H9 (cell line): ENCODE measurements at regions not wholly inside any gene's neighbourhood (a gene's known extent, or its start where the extent isn't known, plus 50 kb on each side); places are given as distances from the start of the nearest gene placed in this dataset.

Experiments
- DNase-seq: peaks from one replicate; pipeline ENCODE4 v3.0.0-alpha.2; 2017
- H2AFZ ChIP-seq: one replicate; pipeline ENCODE4 v1.6.1; 2013; ENCODE audit warnings: mild to moderate bottlenecking, low read length, control low read depth, moderate library complexity
- H2AK5ac ChIP-seq: 2 replicates; pipeline ENCODE4 v1.6.1; 2013; ENCODE audit warnings: low read length, control low read depth, mixed read lengths; ENCODE audit not compliant: insufficient read length
- H2BK120ac ChIP-seq: one replicate; pipeline ENCODE4 v1.6.1; 2013; ENCODE audit warnings: low read depth, mild to moderate bottlenecking, low read length, control low read depth, inconsistent platforms; ENCODE audit not compliant: poor library complexity, severe bottlenecking
- H2BK12ac ChIP-seq: 2 replicates; pipeline ENCODE4 v1.6.1; 2013; ENCODE audit warnings: low read length, control low read depth, mixed read lengths, low read depth; ENCODE audit not compliant: insufficient read length
- H2BK15ac ChIP-seq: 2 replicates; pipeline ENCODE4 v1.6.1; 2013; ENCODE audit warnings: low read depth, low read length, control low read depth
- H2BK20ac ChIP-seq: one replicate; pipeline ENCODE4 v1.6.1; 2013; ENCODE audit warnings: low read depth, mild to moderate bottlenecking, low read length, control low read depth, inconsistent platforms; ENCODE audit not compliant: poor library complexity, severe bottlenecking
- H2BK5ac ChIP-seq: 2 replicates; pipeline ENCODE4 v1.6.1; 2013; ENCODE audit warnings: low read length, control low read depth, mixed read lengths; ENCODE audit not compliant: insufficient read length
- H3K14ac ChIP-seq: 2 replicates; pipeline ENCODE4 v1.6.1; 2013; ENCODE audit warnings: low read length, control low read depth; ENCODE audit not compliant: insufficient read depth
- H3K18ac ChIP-seq: 2 replicates; pipeline ENCODE4 v1.6.1; 2013; ENCODE audit warnings: low read depth, mild to moderate bottlenecking, mixed read lengths, low read length, control low read depth; ENCODE audit not compliant: insufficient read length
- H3K23ac ChIP-seq: 2 replicates; pipeline ENCODE4 v1.6.1; 2013; ENCODE audit warnings: low read length, control low read depth, mixed read lengths, low read depth; ENCODE audit not compliant: insufficient read length
- H3K23me2 ChIP-seq: 2 replicates; pipeline ENCODE4 v1.6.1; 2013; ENCODE audit warnings: low read depth, mild to moderate bottlenecking, mixed read lengths, low read length, control low read depth; ENCODE audit not compliant: insufficient read length, poor library complexity, severe bottlenecking
- H3K27ac ChIP-seq: 2 replicates; pipeline ENCODE4 v1.5.1; 2013; ENCODE audit warnings: low read length, control low read depth, mixed read lengths, low read depth; ENCODE audit not compliant: insufficient read length
- H3K27me3 ChIP-seq: 2 replicates; pipeline ENCODE4 v1.6.1; 2013; ENCODE audit warnings: low read length, control low read depth, inconsistent platforms; ENCODE audit not compliant: insufficient read depth
- H3K4ac ChIP-seq: 2 replicates; pipeline ENCODE4 v1.6.1; 2013; ENCODE audit warnings: low read depth, mild to moderate bottlenecking, control low read depth, inconsistent platforms, low read length, moderate library complexity
- H3K4me1 ChIP-seq: 2 replicates; pipeline ENCODE4 v1.6.1; 2013; ENCODE audit warnings: low read length, control low read depth, inconsistent platforms; ENCODE audit not compliant: insufficient read depth
- H3K4me2 ChIP-seq: 2 replicates; pipeline ENCODE4 v1.6.1; 2013; ENCODE audit warnings: low read length, control low read depth, mixed read lengths; ENCODE audit not compliant: insufficient read length, insufficient read depth
- H3K56ac ChIP-seq: 2 replicates; pipeline ENCODE4 v1.6.1; 2013; ENCODE audit warnings: low read depth, mild to moderate bottlenecking, mixed read lengths, low read length, control low read depth; ENCODE audit not compliant: insufficient read length
- H3K79me1 ChIP-seq: 2 replicates; pipeline ENCODE4 v1.6.1; 2013; ENCODE audit warnings: low read depth, mild to moderate bottlenecking, moderate library complexity, low read length, control low read depth, inconsistent platforms; ENCODE audit not compliant: insufficient read depth, poor library complexity, severe bottlenecking
- H3K79me2 ChIP-seq: 2 replicates; pipeline ENCODE4 v1.6.1; 2013; ENCODE audit warnings: low read length, control low read depth, inconsistent platforms; ENCODE audit not compliant: insufficient read depth
- H3K9ac ChIP-seq: 2 replicates; pipeline ENCODE4 v1.6.1; 2013; ENCODE audit warnings: low read length, control low read depth, mixed read lengths; ENCODE audit not compliant: insufficient read length; ENCODE audit errors: extremely low read depth
- H3K9me3 ChIP-seq: one replicate; pipeline ENCODE4 v1.6.1; 2013; ENCODE audit warnings: low read depth, low read length, inconsistent platforms; ENCODE audit not compliant: control insufficient read depth
- H3T11ph ChIP-seq: one replicate; pipeline ENCODE4 v1.6.1; 2013; ENCODE audit warnings: mild to moderate bottlenecking, low read length, control low read depth, inconsistent platforms
- H4K20me1 ChIP-seq: one replicate; pipeline ENCODE4 v1.6.1; 2013; ENCODE audit not compliant: control insufficient read depth, insufficient read length, insufficient read depth
- H4K5ac ChIP-seq: 2 replicates; pipeline ENCODE4 v1.6.1; 2013; ENCODE audit warnings: low read depth, mild to moderate bottlenecking, mixed read lengths, low read length, control low read depth; ENCODE audit not compliant: insufficient read length
- H4K8ac ChIP-seq: replicated peaks from 2 replicates; pipeline ENCODE4 v1.6.1; 2013; ENCODE audit warnings: low read length, control low read depth, mixed read lengths, low read depth; ENCODE audit not compliant: insufficient read length
- H4K91ac ChIP-seq: 2 replicates; pipeline ENCODE4 v1.6.1; 2013; ENCODE audit warnings: low read depth, mild to moderate bottlenecking, moderate library complexity, mixed read lengths, low read length, control low read depth; ENCODE audit not compliant: insufficient read length
- H3K27ac Mint-ChIP-seq, 3 experiments: 2 replicates in 2 of 3; 3 replicates in 1 of 3; pipeline ENCODE4 v1.8.0; 2020 to 2021; ENCODE audit warnings: mixed read lengths in 3 of 3, mild to moderate bottlenecking in 1 of 3, moderate library complexity in 1 of 3
- H3K27me3 Mint-ChIP-seq: 2 replicates; pipeline ENCODE4 v1.8.0; 2021; ENCODE audit warnings: low read depth, mild to moderate bottlenecking, moderate library complexity, mixed read lengths
- H3K36me3 Mint-ChIP-seq, 3 experiments: 2 replicates in 2 of 3; 3 replicates in 1 of 3; pipeline ENCODE4 v1.8.0; 2020 to 2021; ENCODE audit warnings: low read depth in 3 of 3, mixed read lengths in 3 of 3; ENCODE audit not compliant: insufficient read depth in 1 of 3
- H3K4me1 Mint-ChIP-seq, 2 experiments: 2 replicates each; pipeline ENCODE4 v1.8.0; 2020; ENCODE audit warnings: mixed read lengths in 2 of 2
- H3K4me3 Mint-ChIP-seq, 2 experiments: 2 replicates in 1 of 2; 3 replicates in 1 of 2; pipeline ENCODE4 v1.8.0; 2020 to 2021; ENCODE audit warnings: mild to moderate bottlenecking in 2 of 2, mixed read lengths in 2 of 2, moderate library complexity in 1 of 2
- H3K9me3 Mint-ChIP-seq, 2 experiments: 2 replicates in 1 of 2; 3 replicates in 1 of 2; pipeline ENCODE4 v1.8.0; 2020; ENCODE audit warnings: mild to moderate bottlenecking in 2 of 2, mixed read lengths in 2 of 2, moderate library complexity in 1 of 2
- CTCF ChIP-seq: fragments of 200-600 bp; sonication (generic); conservative IDR thresholded peaks from 3 replicates; pipeline ENCODE4 v1.8.0; 2021; ENCODE audit warnings: antibody characterized with exemption, mild to moderate bottlenecking
- WGBS: extraction: QIAGEN DNeasy Blood & Tissue Kit; methylation state at CpG from one replicate; pipeline ENCODE4 v1.1.7; 2013; ENCODE audit warnings: missing lambda C conversion rate, low lambda C conversion rate, mixed read lengths; ENCODE audit not compliant: insufficient read length; ENCODE audit errors: extremely low coverage; 5-methylcytosine and 5-hydroxymethylcytosine counted together

DNA sequence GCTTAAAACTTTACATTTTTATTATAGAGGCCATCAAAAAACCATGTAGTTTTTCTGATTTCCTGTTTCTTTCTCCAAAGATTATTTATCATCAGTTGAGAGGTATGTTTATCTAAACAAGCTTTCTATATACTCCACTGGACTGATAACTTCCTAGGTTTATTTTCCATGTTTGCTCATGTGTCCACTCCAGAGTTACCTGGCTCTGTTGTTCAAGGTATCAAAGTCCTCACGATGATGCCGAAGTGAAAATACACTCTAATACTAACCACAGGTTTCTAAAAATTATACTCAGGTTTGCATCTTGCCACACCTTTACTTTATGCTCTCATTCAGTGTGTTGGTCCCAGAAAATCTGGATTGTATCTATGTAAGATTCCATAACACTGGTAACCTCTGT lies 287.9 kb upstream of the GULP1 start:
- H3K18ac ChIP-seq, result no peak overlapping the region
- no peak overlapping the region for H2BK15ac ChIP-seq
- Mint-ChIP-seq H3K4me3 (no peak overlapping the region), H3K4me1 (peaks cover 26 to 32% of the 10 kb centered on the region in 2 experiments), H3K36me3 (no peaks in the 10 kb centered on the region), H3K27ac (no peak overlapping the region), H3K9me3 (no peaks in the 10 kb centered on the region), H3K27me3 (no peaks in the 10 kb centered on the region)
- no peak overlapping the region for H4K5ac ChIP-seq
- TF ChIP-seq CTCF, result no peak
- H2BK20ac ChIP-seq, result no peak overlapping the region
- H3K4me2 ChIP-seq, result no peak overlapping the region
- no peaks in the 10 kb centered on the region; the same call in 1 of the 2 replicates for H3K4me1 ChIP-seq
- H3K14ac ChIP-seq, result no peak overlapping the region
- no peak overlapping the region for H3T11ph ChIP-seq
- H2BK12ac ChIP-seq, result no peak overlapping the region
- H3K56ac ChIP-seq, result no peak overlapping the region
- WGBS, result no CpG with 5 or more reads among the region's 2 CpGs
- H2BK5ac ChIP-seq, result no peak overlapping the region
- no peak overlapping the region for H3K9ac ChIP-seq
- H2AK5ac ChIP-seq, result no peak overlapping the region
- no peaks in the 10 kb centered on the region for H4K20me1 ChIP-seq
- H3K79me2 ChIP-seq, result no peaks in the 10 kb centered on the region
- H2BK120ac ChIP-seq, result no peak overlapping the region
- no peak overlapping the region for H3K4ac ChIP-seq
- H3K27me3 ChIP-seq, result no peaks in the 10 kb centered on the region
- no peak for DNase-seq
- no peaks in the 10 kb centered on the region for H3K9me3 ChIP-seq
- H3K23ac ChIP-seq, result no peak overlapping the region
- H4K91ac ChIP-seq, result no peak overlapping the region
- no peaks in the 10 kb centered on the region for H3K79me1 ChIP-seq
- H2AFZ ChIP-seq, result no peak overlapping the region
- no peaks in the 10 kb centered on the region for H3K23me2 ChIP-seq
- H4K8ac ChIP-seq, result no peak overlapping the region
- H3K27ac ChIP-seq, result no peak overlapping the region
